Testis (tissue), 2 donors: ENCODE measurements at regions not wholly inside any gene's neighbourhood (a gene's known extent, or its start where the extent isn't known, plus 50 kb on each side); places are given as distances from the start of the nearest gene placed in this dataset.

Source experiments
- DNase-seq: peaks from one replicate; pipeline ENCODE4 v3.0.0-alpha.2; 2019
- H3K27ac ChIP-seq, 2 donors: fragments of 200-600 bp; sonication (generic); one replicate each; pipeline ENCODE4 v1.5.1; 2019
- H3K27me3 ChIP-seq: fragments of 200-600 bp; sonication (generic); one replicate; pipeline ENCODE4 v1.5.1; 2019
- H3K36me3 ChIP-seq: fragments of 200-600 bp; sonication (generic); one replicate; pipeline ENCODE4 v1.5.1; 2017; ENCODE audit warnings: low read depth; ENCODE audit errors: missing control alignments
- H3K4me1 ChIP-seq: fragments of 200-600 bp; sonication (generic); one replicate; pipeline ENCODE4 v1.5.1; 2019
- H3K4me3 ChIP-seq, 2 donors: fragments of 200-600 bp; sonication (generic); one replicate each; pipeline ENCODE4 v1.5.1; 2017 to 2019
- H3K9me3 ChIP-seq: fragments of 200-600 bp; sonication (generic); one replicate; pipeline ENCODE4 v1.5.1; 2017
- CTCF ChIP-seq, 3 experiments: fragments of 450-650 bp in 2 of 3; fragments of 200-600 bp in 1 of 3; sonication (generic) in 1 of 3; IDR thresholded peaks; one replicate each; pipeline ENCODE4 v1.5.1; 2016 to 2019; ENCODE audit warnings: antibody characterized with exemption in 3 of 3, mild to moderate bottlenecking in 2 of 3, moderate library complexity in 1 of 3
- POLR2A ChIP-seq: fragments of 450-650 bp; IDR thresholded peaks from one replicate; pipeline ENCODE4 v1.6.1; 2017; ENCODE audit warnings: antibody characterized with exemption, mild to moderate bottlenecking, moderate library complexity
- WGBS, 2 donors: methylation state at CpG; one replicate each; pipeline ENCODE4 v1.1.5; 2018; 5-methylcytosine and 5-hydroxymethylcytosine counted together
- intact Hi-C: fragments of 100-400 bp; cut with DNase I; formaldehyde crosslinking; loops from one replicate; pipeline ENCODE4 v1.15.1; 2023; ENCODE audit warnings: low total_unique reads

- Histone ChIP-seq H3K9me3 (no peaks in the 10 kb centered on the region), H3K27ac (no peak overlapping the region), H3K36me3 (no peaks in the 10 kb centered on the region), H3K27me3 (no peaks in the 10 kb centered on the region), H3K4me3 (no peak overlapping the region), H3K4me1 (no peaks in the 10 kb centered on the region)
- WGBS, 2 donors: 75 to 84% methylated on average over 10 of the region's 10 CpGs
- TF ChIP-seq CTCF (IDR thresholded peaks at IDR 0.05) (no peak), POLR2A (no peak)
- no peak for DNase-seq
- intact Hi-C loops: no loop called here
Observed at GRCh38 chr5:180411948-180412347, 58.8 kb upstream of the GFPT2 start.

GRCh38 chr5:180414176-180414575, 61.0 kb upstream of the GFPT2 start:
- TF ChIP-seq CTCF (IDR thresholded peaks at IDR 0.05) (no peak), POLR2A (no peak)
- H3K9me3 ChIP-seq: no peaks in the 10 kb centered on the region
- intact Hi-C loops: no loop called here
- H3K27me3 ChIP-seq: no peaks in the 10 kb centered on the region
- WGBS, 2 donors: 68 to 85% methylated on average over 4 of the region's 4 CpGs
- DNase-seq: no peak
- H3K36me3 ChIP-seq: no peaks in the 10 kb centered on the region
- no peak overlapping the region for H3K4me3 ChIP-seq
- H3K27ac ChIP-seq: no peak overlapping the region
- H3K4me1 ChIP-seq: no peaks in the 10 kb centered on the region

- WGBS, 2 donors: 96 to 97% methylated on average over 3 of the region's 3 CpGs
- DNase-seq: no peak
- intact Hi-C loops: no loop called here
- Histone ChIP-seq H3K36me3 (no peaks in the 10 kb centered on the region), H3K27ac (no peak overlapping the region), H3K27me3 (no peaks in the 10 kb centered on the region), H3K9me3 (no peaks in the 10 kb centered on the region), H3K4me3 (no peak overlapping the region), H3K4me1 (no peaks in the 10 kb centered on the region)
- TF ChIP-seq CTCF (IDR thresholded peaks at IDR 0.05) (no peak), POLR2A (no peak)
Observed at GRCh38 chr5:180421672-180422071, 68.5 kb upstream of the GFPT2 start.

GRCh38 chr5:180423133-180423532, 70.0 kb upstream of the GFPT2 start:
- H3K4me1 ChIP-seq: no peaks in the 10 kb centered on the region
- DNase-seq: no peak
- 92 to 93% methylated on average over 2 of the region's 2 CpGs for WGBS, 2 donors
- no peaks in the 10 kb centered on the region for H3K9me3 ChIP-seq
- H3K27me3 ChIP-seq: no peaks in the 10 kb centered on the region
- TF ChIP-seq CTCF (IDR thresholded peaks at IDR 0.05) (no peak), POLR2A (no peak)
- intact Hi-C loops: no loop called here
- no peaks in the 10 kb centered on the region for H3K36me3 ChIP-seq
- H3K27ac ChIP-seq: no peak overlapping the region
- H3K4me3 ChIP-seq: no peak overlapping the region

- H3K4me1 ChIP-seq: no peaks in the 10 kb centered on the region
- intact Hi-C loops: no loop called here
- no peak for DNase-seq
- no peak overlapping the region for H3K27ac ChIP-seq
- no peaks in the 10 kb centered on the region for H3K9me3 ChIP-seq
- no peaks in the 10 kb centered on the region for H3K27me3 ChIP-seq
- 81 to 88% methylated on average over 5 of the region's 5 CpGs for WGBS, 2 donors
- TF ChIP-seq CTCF (IDR thresholded peaks at IDR 0.05): no peak
- TF ChIP-seq POLR2A: no peak
- H3K36me3 ChIP-seq: no peaks in the 10 kb centered on the region
- no peak overlapping the region for H3K4me3 ChIP-seq
Observed at GRCh38 chr5:180423598-180423997, 70.5 kb upstream of the GFPT2 start.
